ENCODE measurements at regions not wholly inside any gene's neighbourhood (a gene's known extent, or its start where the extent isn't known, plus 50 kb on each side); places are given as distances from the start of the nearest gene placed in this dataset.

DNA sequence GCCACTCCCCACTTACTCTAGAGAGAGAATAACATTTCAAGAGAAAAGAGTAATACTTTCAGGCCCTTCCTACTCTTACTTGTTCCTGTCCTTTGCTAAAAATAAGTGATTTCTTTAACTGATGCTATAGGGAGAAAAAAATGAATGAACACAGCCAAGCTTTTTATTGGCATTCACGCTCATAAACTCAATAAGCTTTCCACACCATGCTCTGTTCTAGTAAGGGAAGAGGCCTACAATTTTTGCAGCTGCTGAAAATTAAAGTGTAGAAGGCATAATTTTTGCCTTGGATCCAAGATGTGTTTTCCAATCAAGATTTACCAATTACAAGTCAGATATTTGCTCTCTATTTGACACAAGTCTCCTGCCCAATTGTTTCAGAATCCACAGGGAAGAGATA, 188.1 kb upstream of the RGS18 start:
- ChIA-PET POLR2A (ENCODE audit: unreplicated experiment) (no interaction called here), CTCF (no interaction called here)
- BruUV-seq (replicated peaks): no TSS peak
- Histone ChIP-seq H3K4ac (ENCODE audit: low read depth, low read length) (no peak overlapping the region), H3K36me3 (ENCODE audit: control insufficient read depth, insufficient read depth, low read length) (no peaks in the 10 kb centered on the region), H3K9me3 (ENCODE audit: control insufficient read depth, insufficient read depth, low read length) (no peaks in the 10 kb centered on the region), H3K23ac (ENCODE audit: low read depth, low read length) (no peak overlapping the region), H2AFZ (replicated peaks; ENCODE audit: low read length, poor library complexity) (no peak overlapping the region), H2BK5ac (ENCODE audit: low read depth, low read length, poor library complexity, severe bottlenecking) (no peak overlapping the region), H3K27ac (ENCODE audit: insufficient read depth, low read length) (no peak overlapping the region), H3K4me1 (ENCODE audit: control insufficient read depth, insufficient read depth, low read length) (no peaks in the 10 kb centered on the region), H3K9ac (ENCODE audit: low read depth, low read length) (no peak overlapping the region), H2AK9ac (replicated peaks; ENCODE audit: low read depth, low read length, poor library complexity) (no peak overlapping the region), H3K79me1 (ENCODE audit: low read depth in 1 of 2, low read length in 2 of 2) (no peaks in the 10 kb centered on the region), H2BK120ac (ENCODE audit: low read depth, low read length) (no peak overlapping the region), H4K91ac (ENCODE audit: insufficient read depth, low read depth, low read length) (no peak overlapping the region), H4K20me1 (ENCODE audit: insufficient read depth, low read length) (no peaks in the 10 kb centered on the region), H2BK15ac (ENCODE audit: low read depth, low read length) (no peak overlapping the region), H3K18ac (ENCODE audit: low read depth, low read length) (no peak overlapping the region), H3K56ac (ENCODE audit: extremely low read depth, insufficient read depth, low read length) (no peak overlapping the region), H3K9me1 (ENCODE audit: insufficient read depth, low read length) (0 out of 2 replicates have a peak, but pooled peaks cover 3% of the 10 kb centered on the region), H3K4me2 (ENCODE audit: low read depth, low read length) (no peak overlapping the region), H3K14ac (replicated peaks; ENCODE audit: low read depth, low read length) (no peak overlapping the region), H2AK5ac (ENCODE audit: low read depth, low read length) (no peak overlapping the region), H3K4me3 (ENCODE audit: insufficient read depth, low read depth, low read length) (no peak overlapping the region), H3K27me3 (ENCODE audit: control insufficient read depth, insufficient read depth, low read length) (no peaks in the 10 kb centered on the region), H2BK20ac (ENCODE audit: low read depth, low read length) (no peak overlapping the region), H4K5ac (ENCODE audit: low read depth, low read length) (no peak overlapping the region), H4K8ac (ENCODE audit: low read depth in 2 of 2, low read length in 2 of 2) (no peak overlapping the region)
- dilution Hi-C loops (cut with HindIII; ENCODE audit: low sequenced_read_pairs, unreplicated experiment): no loop called here
- DNase-seq (no peak), ATAC-seq (ENCODE audit: low read depth) (no peak)
- in situ Hi-C loops (cut with MboI; ENCODE audit: low sequenced_read_pairs): no loop called here
- WGBS, 2 experiments (ENCODE audit: extremely low coverage in 2 of 2, insufficient read length in 1 of 2): no CpG with 5 or more reads among the region's 1 CpG
- TF ChIP-seq RFX5 (IDR thresholded peaks at IDR 0.05; ENCODE audit: low read depth, low read length): no peak
- no peak for TF ChIP-seq NFE2L2 (IDR thresholded peaks at IDR 0.05; ENCODE audit: low read depth, low read length)
- no peak for TF ChIP-seq MAFK (IDR thresholded peaks at IDR 0.05; ENCODE audit: low read depth, low read length)
- no peak for TF ChIP-seq POLR2A (IDR thresholded peaks at IDR 0.05; ENCODE audit: low read depth, low read length)
- TF ChIP-seq, protein P1, sequence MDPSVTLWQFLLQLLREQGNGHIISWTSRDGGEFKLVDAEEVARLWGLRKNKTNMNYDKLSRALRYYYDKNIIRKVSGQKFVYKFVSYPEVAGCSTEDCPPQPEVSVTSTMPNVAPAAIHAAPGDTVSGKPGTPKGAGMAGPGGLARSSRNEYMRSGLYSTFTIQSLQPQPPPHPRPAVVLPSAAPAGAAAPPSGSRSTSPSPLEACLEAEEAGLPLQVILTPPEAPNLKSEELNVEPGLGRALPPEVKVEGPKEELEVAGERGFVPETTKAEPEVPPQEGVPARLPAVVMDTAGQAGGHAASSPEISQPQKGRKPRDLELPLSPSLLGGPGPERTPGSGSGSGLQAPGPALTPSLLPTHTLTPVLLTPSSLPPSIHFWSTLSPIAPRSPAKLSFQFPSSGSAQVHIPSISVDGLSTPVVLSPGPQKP (IDR thresholded peaks at IDR 0.05; ENCODE audit: borderline replicate concordance, low read depth, low read length): no peak
- TF ChIP-seq, protein P2, sequence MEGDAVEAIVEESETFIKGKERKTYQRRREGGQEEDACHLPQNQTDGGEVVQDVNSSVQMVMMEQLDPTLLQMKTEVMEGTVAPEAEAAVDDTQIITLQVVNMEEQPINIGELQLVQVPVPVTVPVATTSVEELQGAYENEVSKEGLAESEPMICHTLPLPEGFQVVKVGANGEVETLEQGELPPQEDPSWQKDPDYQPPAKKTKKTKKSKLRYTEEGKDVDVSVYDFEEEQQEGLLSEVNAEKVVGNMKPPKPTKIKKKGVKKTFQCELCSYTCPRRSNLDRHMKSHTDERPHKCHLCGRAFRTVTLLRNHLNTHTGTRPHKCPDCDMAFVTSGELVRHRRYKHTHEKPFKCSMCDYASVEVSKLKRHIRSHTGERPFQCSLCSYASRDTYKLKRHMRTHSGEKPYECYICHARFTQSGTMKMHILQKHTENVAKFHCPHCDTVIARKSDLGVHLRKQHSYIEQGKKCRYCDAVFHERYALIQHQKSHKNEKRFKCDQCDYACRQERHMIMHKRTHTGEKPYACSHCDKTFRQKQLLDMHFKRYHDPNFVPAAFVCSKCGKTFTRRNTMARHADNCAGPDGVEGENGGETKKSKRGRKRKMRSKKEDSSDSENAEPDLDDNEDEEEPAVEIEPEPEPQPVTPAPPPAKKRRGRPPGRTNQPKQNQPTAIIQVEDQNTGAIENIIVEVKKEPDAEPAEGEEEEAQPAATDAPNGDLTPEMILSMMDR (conservative IDR thresholded peaks at IDR 0.05; ENCODE audit: low read depth, low read length): no peak
- TF ChIP-seq CEBPB (IDR thresholded peaks at IDR 0.05; ENCODE audit: low read depth, low read length): no peak
- TF ChIP-seq, protein P3, sequence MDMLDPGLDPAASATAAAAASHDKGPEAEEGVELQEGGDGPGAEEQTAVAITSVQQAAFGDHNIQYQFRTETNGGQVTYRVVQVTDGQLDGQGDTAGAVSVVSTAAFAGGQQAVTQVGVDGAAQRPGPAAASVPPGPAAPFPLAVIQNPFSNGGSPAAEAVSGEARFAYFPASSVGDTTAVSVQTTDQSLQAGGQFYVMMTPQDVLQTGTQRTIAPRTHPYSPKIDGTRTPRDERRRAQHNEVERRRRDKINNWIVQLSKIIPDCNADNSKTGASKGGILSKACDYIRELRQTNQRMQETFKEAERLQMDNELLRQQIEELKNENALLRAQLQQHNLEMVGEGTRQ (IDR thresholded peaks at IDR 0.05; ENCODE audit: low read depth, low read length): no peak
- TF ChIP-seq FOS (IDR thresholded peaks at IDR 0.05; ENCODE audit: low read depth, low read length): no peak
- TF ChIP-seq CHD1 (IDR thresholded peaks at IDR 0.05; ENCODE audit: low read depth, low read length): no peak
- no peak for TF ChIP-seq RAD21 (IDR thresholded peaks at IDR 0.05; ENCODE audit: low read length)
- TF ChIP-seq SMC3 (IDR thresholded peaks at IDR 0.05; ENCODE audit: low read depth, low read length): no peak
- TF ChIP-seq RCOR1 (IDR thresholded peaks at IDR 0.05; ENCODE audit: insufficient replicate concordance, low read length): no peak
- no peak for TF ChIP-seq MAZ (IDR thresholded peaks at IDR 0.05; ENCODE audit: borderline replicate concordance, low read depth, low read length)
- no peak for TF ChIP-seq MXI1 (IDR thresholded peaks at IDR 0.05; ENCODE audit: borderline replicate concordance, low read depth, low read length)
- no peak for TF ChIP-seq BHLHE40 (IDR thresholded peaks at IDR 0.05; ENCODE audit: low read depth, low read length)
- intact Hi-C loops (cut with micrococcal nuclease): no loop called here

All from IMR-90 (cell line).